NB4 (cell line): ENCODE measurements at regions not wholly inside any gene's neighbourhood (a gene's known extent, or its start where the extent isn't known, plus 50 kb on each side); places are given as distances from the start of the nearest gene placed in this dataset.

Experiments
- DNase-seq: peaks from one replicate; pipeline ENCODE4 v3.0.0; 2010; ENCODE audit warnings: low read depth
- H3K4me3 ChIP-seq: one replicate; pipeline ENCODE4 v1.5.1; 2011; ENCODE audit warnings: mild to moderate bottlenecking, low read depth, low read length, moderate library complexity
- MYC ChIP-seq: IDR thresholded peaks from 2 replicates; pipeline ENCODE4 v1.6.1; 2011; ENCODE audit warnings: low read depth, low read length
- POLR2A ChIP-seq: IDR thresholded peaks from 2 replicates; pipeline ENCODE4 v1.6.1; 2011; ENCODE audit warnings: mild to moderate bottlenecking; ENCODE audit not compliant: insufficient read length; ENCODE audit errors: extremely low read depth
- TF ChIP-seq, protein P1 (sequence below): IDR thresholded peaks from one replicate; pipeline ENCODE4 v1.5.1; 2012; ENCODE audit warnings: low read depth, low read length
- TF ChIP-seq, protein P2 (sequence below): IDR thresholded peaks from 2 replicates; pipeline ENCODE4 v1.6.1; 2011; ENCODE audit warnings: low read depth, low read length

DNA sequence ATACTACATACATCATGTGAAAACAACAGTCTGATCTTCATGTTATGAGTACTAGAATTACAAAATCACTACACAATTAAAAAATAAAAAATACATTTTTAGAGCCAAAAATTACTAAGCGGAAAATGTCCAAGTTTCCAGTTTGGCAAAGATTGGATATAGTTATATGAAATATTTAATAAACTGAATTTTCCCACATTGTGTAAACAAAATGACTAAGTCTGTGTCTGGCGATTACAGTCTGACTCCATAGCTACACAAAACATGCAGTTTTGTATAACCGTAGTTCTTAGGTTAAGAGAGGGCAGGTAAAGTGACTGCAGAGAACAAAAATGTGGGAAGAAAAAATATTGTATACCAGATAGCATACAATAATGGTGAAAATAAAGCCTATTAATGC is 59.2 kb upstream of the TMEM47 start:
- TF ChIP-seq MYC, result no peak
- no peak for TF ChIP-seq POLR2A
- TF ChIP-seq, protein P1, sequence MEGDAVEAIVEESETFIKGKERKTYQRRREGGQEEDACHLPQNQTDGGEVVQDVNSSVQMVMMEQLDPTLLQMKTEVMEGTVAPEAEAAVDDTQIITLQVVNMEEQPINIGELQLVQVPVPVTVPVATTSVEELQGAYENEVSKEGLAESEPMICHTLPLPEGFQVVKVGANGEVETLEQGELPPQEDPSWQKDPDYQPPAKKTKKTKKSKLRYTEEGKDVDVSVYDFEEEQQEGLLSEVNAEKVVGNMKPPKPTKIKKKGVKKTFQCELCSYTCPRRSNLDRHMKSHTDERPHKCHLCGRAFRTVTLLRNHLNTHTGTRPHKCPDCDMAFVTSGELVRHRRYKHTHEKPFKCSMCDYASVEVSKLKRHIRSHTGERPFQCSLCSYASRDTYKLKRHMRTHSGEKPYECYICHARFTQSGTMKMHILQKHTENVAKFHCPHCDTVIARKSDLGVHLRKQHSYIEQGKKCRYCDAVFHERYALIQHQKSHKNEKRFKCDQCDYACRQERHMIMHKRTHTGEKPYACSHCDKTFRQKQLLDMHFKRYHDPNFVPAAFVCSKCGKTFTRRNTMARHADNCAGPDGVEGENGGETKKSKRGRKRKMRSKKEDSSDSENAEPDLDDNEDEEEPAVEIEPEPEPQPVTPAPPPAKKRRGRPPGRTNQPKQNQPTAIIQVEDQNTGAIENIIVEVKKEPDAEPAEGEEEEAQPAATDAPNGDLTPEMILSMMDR, result no peak
- TF ChIP-seq, protein P2, sequence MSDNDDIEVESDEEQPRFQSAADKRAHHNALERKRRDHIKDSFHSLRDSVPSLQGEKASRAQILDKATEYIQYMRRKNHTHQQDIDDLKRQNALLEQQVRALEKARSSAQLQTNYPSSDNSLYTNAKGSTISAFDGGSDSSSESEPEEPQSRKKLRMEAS, result no peak
- no peak overlapping the region for H3K4me3 ChIP-seq
- no peak for DNase-seq

DNA sequence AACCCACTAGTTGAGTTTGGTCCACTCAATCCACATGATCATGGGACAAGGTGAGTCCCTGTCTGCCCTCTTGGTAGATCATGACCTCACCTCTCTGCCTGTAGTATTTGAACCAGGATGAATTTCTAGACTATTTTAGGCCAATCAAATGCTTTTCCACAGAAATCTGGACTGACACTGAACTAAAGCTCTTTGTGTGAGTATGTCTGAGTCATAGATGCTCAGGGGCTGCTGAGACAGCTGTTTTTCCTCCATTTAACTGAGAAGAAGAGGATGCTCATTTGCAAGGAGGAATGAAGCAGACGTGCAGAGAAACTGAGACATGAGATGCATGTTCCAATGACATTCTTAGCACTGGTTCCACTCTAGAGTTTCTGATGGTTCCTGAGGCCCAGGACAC is 77.3 kb upstream of the TMEM47 start:
- DNase-seq, result no peak
- H3K4me3 ChIP-seq, result no peak overlapping the region
- TF ChIP-seq MYC (no peak), POLR2A (no peak)
- TF ChIP-seq, protein P2, result no peak
- TF ChIP-seq, protein P1, result no peak

DNA sequence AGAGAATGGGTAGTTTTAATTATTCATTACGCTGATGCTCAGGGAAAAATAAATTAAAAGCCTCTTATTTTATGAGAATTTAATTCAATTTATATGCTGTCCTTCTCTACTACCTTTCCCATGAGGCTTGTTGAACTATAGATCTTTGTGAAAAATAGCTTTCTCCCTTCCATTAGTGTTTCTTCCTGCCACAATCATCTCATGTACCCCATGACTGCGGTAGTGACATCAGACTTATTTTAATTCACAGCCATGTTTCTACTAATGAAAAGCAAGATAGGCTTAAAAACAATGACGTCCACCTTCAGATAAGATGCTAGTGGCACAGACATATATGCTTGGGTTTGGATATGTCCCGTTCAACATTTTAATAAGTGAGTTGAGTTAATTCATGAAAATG is 87.4 kb upstream of the TMEM47 start:
- DNase-seq, result no peak
- no peak for TF ChIP-seq POLR2A
- TF ChIP-seq, protein P1, result no peak
- TF ChIP-seq, protein P2, result no peak
- TF ChIP-seq MYC, result no peak
- no peak overlapping the region for H3K4me3 ChIP-seq

DNA sequence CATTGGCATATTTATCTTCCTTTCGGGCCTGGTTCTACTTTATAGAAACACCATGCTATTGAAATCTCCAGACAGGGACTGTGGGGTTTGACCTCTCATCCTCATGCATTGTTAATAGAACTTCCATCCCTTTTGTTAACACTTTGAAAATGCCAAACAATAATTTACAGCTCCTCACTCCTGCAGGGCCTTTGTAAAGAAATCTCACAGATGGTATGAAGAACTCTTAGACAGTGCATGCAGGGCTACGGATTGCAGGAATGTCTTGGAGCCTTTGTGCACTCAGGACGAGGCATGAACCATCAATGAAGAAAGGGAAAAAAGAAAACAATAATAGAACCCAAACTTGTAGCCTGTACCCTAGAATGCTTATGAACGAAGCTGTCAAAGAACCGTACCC is 92.8 kb upstream of the TMEM47 start:
- DNase-seq, result no peak
- TF ChIP-seq, protein P1, result no peak
- no peak for TF ChIP-seq MYC
- TF ChIP-seq, protein P2, result no peak
- TF ChIP-seq POLR2A, result no peak

DNA sequence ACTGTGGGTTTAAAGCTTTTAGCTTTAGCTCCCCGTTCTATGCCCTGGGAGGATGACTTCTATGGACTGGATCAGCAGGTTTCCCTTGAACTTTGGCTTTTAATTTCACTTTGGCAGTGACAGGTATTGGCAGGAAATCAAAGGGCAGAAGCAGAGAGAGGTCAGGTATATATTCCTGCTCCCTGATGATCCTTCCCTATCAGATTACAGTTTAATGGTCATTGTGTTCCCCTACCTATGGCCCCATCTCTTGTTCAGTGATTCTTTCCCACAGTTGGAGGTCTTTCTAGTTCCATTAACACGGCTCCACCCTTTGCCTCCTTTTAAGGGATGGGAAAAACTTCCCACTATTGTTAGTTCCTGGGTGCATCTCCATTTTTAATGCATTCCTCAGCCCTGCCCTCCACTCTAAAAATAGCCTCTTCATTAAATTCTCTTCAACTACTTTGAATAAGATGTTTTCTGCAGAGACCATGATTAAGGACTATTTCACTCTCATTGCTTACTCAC is 107.8 kb upstream of the TMEM47 start:
- no peak overlapping the region for H3K4me3 ChIP-seq
- DNase-seq, result no peak
- no peak for TF ChIP-seq POLR2A
- TF ChIP-seq, protein P2, result no peak
- TF ChIP-seq, protein P1, result no peak
- no peak for TF ChIP-seq MYC

More for the DNA sequence above, 92.8 kb upstream of the TMEM47 start:
- no peak overlapping the region for H3K4me3 ChIP-seq

DNA sequence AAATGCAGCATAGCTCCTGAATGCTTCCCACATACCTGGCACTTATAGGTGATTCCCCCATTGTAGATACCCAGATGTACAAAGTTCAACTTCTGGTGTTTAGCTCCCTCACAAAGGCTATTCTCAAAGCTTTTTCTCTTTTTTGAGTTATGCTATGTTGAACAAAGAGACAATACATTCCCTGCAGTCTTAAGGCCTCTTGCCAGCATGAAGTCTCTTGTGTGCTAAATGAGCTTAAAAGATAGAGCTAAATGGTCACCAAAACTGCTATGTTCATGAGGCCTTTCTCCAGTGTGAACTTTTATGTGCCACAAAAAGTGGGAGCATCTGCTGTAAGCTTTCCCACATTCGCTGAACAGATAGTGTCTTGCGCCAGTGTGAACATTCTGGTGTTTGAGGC is 111.2 kb upstream of the TMEM47 start:
- H3K4me3 ChIP-seq, result no peak overlapping the region
- TF ChIP-seq MYC (no peak), POLR2A (no peak)
- TF ChIP-seq, protein P1, result no peak
- TF ChIP-seq, protein P2, result no peak
- no peak for DNase-seq
